ENCODE measurements at regions not wholly inside any gene's neighbourhood (a gene's known extent, or its start where the extent isn't known, plus 50 kb on each side); places are given as distances from the start of the nearest gene placed in this dataset.
"Not testable (repeated sequence)": the region's sequence is repeated elsewhere in the genome, so short reads cannot be mapped to it uniquely, and the experiment has no call there.

- no peaks in the 10 kb centered on the region for H3K4me1 ChIP-seq (ENCODE audit: control insufficient read depth, insufficient read depth, low read length, poor library complexity, severe bottlenecking)
- H3K36me3 ChIP-seq (ENCODE audit: control insufficient read depth, insufficient read depth, low read length) = no peaks in the 10 kb centered on the region
- WGBS, 2 experiments (ENCODE audit: insufficient coverage in 2 of 2) = 100% methylated on average over 1 of the region's 2 CpGs; no CpG with 5 or more reads in 1 of the 2 experiments
- H3K4me3 ChIP-seq (ENCODE audit: extremely low read depth, insufficient read depth, low read length, poor library complexity, severe bottlenecking) = no peak overlapping the region
- no peak overlapping the region for H3K27ac ChIP-seq (ENCODE audit: low read depth, low read length, severe bottlenecking)
- H3K9me3 ChIP-seq (ENCODE audit: control insufficient read depth, low read length) = no peaks in the 10 kb centered on the region
These were observed 463.9 kb upstream of the LRRC7 start for GRCh38 chr1:69103705-69104385.

- H3K27ac ChIP-seq (ENCODE audit: low read depth, low read length, severe bottlenecking) = no peak overlapping the region
- peaks cover 4% of the 10 kb centered on the region for H3K4me1 ChIP-seq (ENCODE audit: control insufficient read depth, insufficient read depth, low read length, poor library complexity, severe bottlenecking)
- H3K9me3 ChIP-seq (ENCODE audit: control insufficient read depth, low read length) = no peaks in the 10 kb centered on the region
- H3K36me3 ChIP-seq (ENCODE audit: control insufficient read depth, insufficient read depth, low read length) = no peaks in the 10 kb centered on the region
- no peak overlapping the region for H3K4me3 ChIP-seq (ENCODE audit: extremely low read depth, insufficient read depth, low read length, poor library complexity, severe bottlenecking)
These were observed 462.8 kb upstream of the LRRC7 start for GRCh38 chr1:69104894-69105293.

GRCh38 chr1:69109277-69109676 lies 458.4 kb upstream of the LRRC7 start:
- Histone ChIP-seq H3K9me3 (ENCODE audit: control insufficient read depth, low read length) (no peaks in the 10 kb centered on the region), H3K4me3 (ENCODE audit: extremely low read depth, insufficient read depth, low read length, poor library complexity, severe bottlenecking) (no peak overlapping the region), H3K4me1 (ENCODE audit: control insufficient read depth, insufficient read depth, low read length, poor library complexity, severe bottlenecking) (peaks cover 4% of the 10 kb centered on the region), H3K27ac (ENCODE audit: low read depth, low read length, severe bottlenecking) (no peak overlapping the region), H3K36me3 (ENCODE audit: control insufficient read depth, insufficient read depth, low read length) (no peaks in the 10 kb centered on the region)
- WGBS, 2 experiments (ENCODE audit: insufficient coverage in 2 of 2) = 92% methylated on average over 2 of the region's 4 CpGs; no CpG with 5 or more reads in 1 of the 2 experiments

- Histone ChIP-seq H3K27ac (ENCODE audit: low read depth, low read length, severe bottlenecking) (no peak overlapping the region), H3K9me3 (ENCODE audit: control insufficient read depth, low read length) (no peaks in the 10 kb centered on the region), H3K36me3 (ENCODE audit: control insufficient read depth, insufficient read depth, low read length) (no peaks in the 10 kb centered on the region), H3K4me1 (ENCODE audit: control insufficient read depth, insufficient read depth, low read length, poor library complexity, severe bottlenecking) (peaks cover 4% of the 10 kb centered on the region), H3K4me3 (ENCODE audit: extremely low read depth, insufficient read depth, low read length, poor library complexity, severe bottlenecking) (no peak overlapping the region)
- no CpG with 5 or more reads among the region's 1 CpG for WGBS, 2 experiments (ENCODE audit: insufficient coverage in 2 of 2)
These were observed 456.9 kb upstream of the LRRC7 start for GRCh38 chr1:69110851-69111250.

- not testable (repeated sequence) for H3K27ac ChIP-seq (ENCODE audit: low read depth, low read length, severe bottlenecking); H3K9me3 ChIP-seq (ENCODE audit: control insufficient read depth, low read length); H3K36me3 ChIP-seq (ENCODE audit: control insufficient read depth, insufficient read depth, low read length); H3K4me3 ChIP-seq (ENCODE audit: extremely low read depth, insufficient read depth, low read length, poor library complexity, severe bottlenecking); H3K4me1 ChIP-seq (ENCODE audit: control insufficient read depth, insufficient read depth, low read length, poor library complexity, severe bottlenecking)
- 78 to 79% methylated on average over 21 to 23 of the region's 24 CpGs for WGBS, 2 experiments (ENCODE audit: insufficient coverage in 2 of 2)
These were observed 447.5 kb upstream of the LRRC7 start for GRCh38 chr1:69120126-69120741.

- 93 to 94% methylated on average over 2 to 3 of the region's 3 CpGs for WGBS, 2 experiments (ENCODE audit: insufficient coverage in 2 of 2)
- Histone ChIP-seq H3K4me3 (ENCODE audit: extremely low read depth, insufficient read depth, low read length, poor library complexity, severe bottlenecking) (no peak overlapping the region), H3K9me3 (ENCODE audit: control insufficient read depth, low read length) (no peaks in the 10 kb centered on the region), H3K36me3 (ENCODE audit: control insufficient read depth, insufficient read depth, low read length) (no peaks in the 10 kb centered on the region), H3K4me1 (ENCODE audit: control insufficient read depth, insufficient read depth, low read length, poor library complexity, severe bottlenecking) (peaks cover 10% of the 10 kb centered on the region), H3K27ac (ENCODE audit: low read depth, low read length, severe bottlenecking) (no peak overlapping the region)
These were observed 446.9 kb upstream of the LRRC7 start for GRCh38 chr1:69120817-69121216.

GRCh38 chr1:69121723-69122122 lies 446.0 kb upstream of the LRRC7 start:
- Histone ChIP-seq H3K4me1 (ENCODE audit: control insufficient read depth, insufficient read depth, low read length, poor library complexity, severe bottlenecking) (peaks cover 10% of the 10 kb centered on the region), H3K36me3 (ENCODE audit: control insufficient read depth, insufficient read depth, low read length) (no peaks in the 10 kb centered on the region), H3K27ac (ENCODE audit: low read depth, low read length, severe bottlenecking) (no peak overlapping the region), H3K9me3 (ENCODE audit: control insufficient read depth, low read length) (no peaks in the 10 kb centered on the region), H3K4me3 (ENCODE audit: extremely low read depth, insufficient read depth, low read length, poor library complexity, severe bottlenecking) (no peak overlapping the region)
- WGBS, 2 experiments (ENCODE audit: insufficient coverage in 2 of 2) = 88% methylated on average over 1 of the region's 1 CpG; no CpG with 5 or more reads in 1 of the 2 experiments

- no peaks in the 10 kb centered on the region for H3K9me3 ChIP-seq (ENCODE audit: control insufficient read depth, low read length)
- peaks cover 10% of the 10 kb centered on the region for H3K4me1 ChIP-seq (ENCODE audit: control insufficient read depth, insufficient read depth, low read length, poor library complexity, severe bottlenecking)
- 76% methylated on average over 2 of the region's 2 CpGs; no CpG with 5 or more reads in 1 of the 2 experiments for WGBS, 2 experiments (ENCODE audit: insufficient coverage in 2 of 2)
- no peaks in the 10 kb centered on the region for H3K36me3 ChIP-seq (ENCODE audit: control insufficient read depth, insufficient read depth, low read length)
- no peak overlapping the region for H3K4me3 ChIP-seq (ENCODE audit: extremely low read depth, insufficient read depth, low read length, poor library complexity, severe bottlenecking)
- no peak overlapping the region for H3K27ac ChIP-seq (ENCODE audit: low read depth, low read length, severe bottlenecking)
These were observed 445.3 kb upstream of the LRRC7 start for GRCh38 chr1:69122373-69122772.

GRCh38 chr1:69123486-69123885 lies 444.2 kb upstream of the LRRC7 start:
- Histone ChIP-seq H3K36me3 (ENCODE audit: control insufficient read depth, insufficient read depth, low read length) (no peaks in the 10 kb centered on the region), H3K4me3 (ENCODE audit: extremely low read depth, insufficient read depth, low read length, poor library complexity, severe bottlenecking) (no peak overlapping the region), H3K27ac (ENCODE audit: low read depth, low read length, severe bottlenecking) (no peak overlapping the region), H3K4me1 (ENCODE audit: control insufficient read depth, insufficient read depth, low read length, poor library complexity, severe bottlenecking) (peaks cover 10% of the 10 kb centered on the region), H3K9me3 (ENCODE audit: control insufficient read depth, low read length) (no peaks in the 10 kb centered on the region)
- no CpG with 5 or more reads among the region's 1 CpG for WGBS, 2 experiments (ENCODE audit: insufficient coverage in 2 of 2)

- Histone ChIP-seq H3K36me3 (ENCODE audit: control insufficient read depth, insufficient read depth, low read length) (no peaks in the 10 kb centered on the region), H3K27ac (ENCODE audit: low read depth, low read length, severe bottlenecking) (no peak overlapping the region), H3K4me3 (ENCODE audit: extremely low read depth, insufficient read depth, low read length, poor library complexity, severe bottlenecking) (no peak overlapping the region), H3K9me3 (ENCODE audit: control insufficient read depth, low read length) (no peaks in the 10 kb centered on the region), H3K4me1 (ENCODE audit: control insufficient read depth, insufficient read depth, low read length, poor library complexity, severe bottlenecking) (peaks cover 6% of the 10 kb centered on the region)
- 83 to 86% methylated on average over 1 of the region's 1 CpG for WGBS, 2 experiments (ENCODE audit: insufficient coverage in 2 of 2)
These were observed 440.9 kb upstream of the LRRC7 start for GRCh38 chr1:69126796-69127195.

GRCh38 chr1:69128204-69128603 lies 439.5 kb upstream of the LRRC7 start:
- H3K4me3 ChIP-seq (ENCODE audit: extremely low read depth, insufficient read depth, low read length, poor library complexity, severe bottlenecking) = no peak overlapping the region
- H3K27ac ChIP-seq (ENCODE audit: low read depth, low read length, severe bottlenecking) = no peak overlapping the region
- H3K36me3 ChIP-seq (ENCODE audit: control insufficient read depth, insufficient read depth, low read length) = no peaks in the 10 kb centered on the region
- 80% methylated on average over 1 of the region's 4 CpGs; no CpG with 5 or more reads in 1 of the 2 experiments for WGBS, 2 experiments (ENCODE audit: insufficient coverage in 2 of 2)
- H3K9me3 ChIP-seq (ENCODE audit: control insufficient read depth, low read length) = no peaks in the 10 kb centered on the region
- H3K4me1 ChIP-seq (ENCODE audit: control insufficient read depth, insufficient read depth, low read length, poor library complexity, severe bottlenecking) = no peaks in the 10 kb centered on the region
